Chondrocyte (in vitro differentiated cells): ENCODE measurements at regions not wholly inside any gene's neighbourhood (a gene's known extent, or its start where the extent isn't known, plus 50 kb on each side); places are given as distances from the start of the nearest gene placed in this dataset.

ENCODE experiments used
- DNase-seq: peaks from one replicate; pipeline ENCODE4 v3.0.0; 2021; ENCODE audit warnings: mixed read lengths, low spot score
- H3K27ac Mint-ChIP-seq: one replicate; pipeline ENCODE4 v1.8.0; 2021; ENCODE audit warnings: mild to moderate bottlenecking, moderate library complexity, mixed read lengths; ENCODE audit not compliant: unreplicated experiment
- H3K27me3 Mint-ChIP-seq: 2 replicates; pipeline ENCODE4 v1.8.0; 2021; ENCODE audit warnings: low read depth, mixed read lengths
- H3K36me3 Mint-ChIP-seq: 2 replicates; pipeline ENCODE4 v1.8.0; 2021; ENCODE audit warnings: low read depth, mixed read lengths
- H3K4me1 Mint-ChIP-seq: 2 replicates; pipeline ENCODE4 v1.8.0; 2021; ENCODE audit warnings: low read depth, mild to moderate bottlenecking, mixed read lengths
- H3K4me3 Mint-ChIP-seq: one replicate; pipeline ENCODE4 v1.8.0; 2021; ENCODE audit warnings: mild to moderate bottlenecking, moderate library complexity, mixed read lengths; ENCODE audit not compliant: unreplicated experiment
- H3K9me3 Mint-ChIP-seq: 2 replicates; pipeline ENCODE4 v1.8.0; 2021; ENCODE audit warnings: low read depth, mixed read lengths
- TF ChIP-seq, protein P1 (sequence below): fragments of 200-600 bp; sonication (generic); IDR thresholded peaks from 2 replicates; pipeline ENCODE4 v1.5.0; 2021; ENCODE audit warnings: antibody characterized with exemption, mild to moderate bottlenecking, moderate library complexity

DNA sequence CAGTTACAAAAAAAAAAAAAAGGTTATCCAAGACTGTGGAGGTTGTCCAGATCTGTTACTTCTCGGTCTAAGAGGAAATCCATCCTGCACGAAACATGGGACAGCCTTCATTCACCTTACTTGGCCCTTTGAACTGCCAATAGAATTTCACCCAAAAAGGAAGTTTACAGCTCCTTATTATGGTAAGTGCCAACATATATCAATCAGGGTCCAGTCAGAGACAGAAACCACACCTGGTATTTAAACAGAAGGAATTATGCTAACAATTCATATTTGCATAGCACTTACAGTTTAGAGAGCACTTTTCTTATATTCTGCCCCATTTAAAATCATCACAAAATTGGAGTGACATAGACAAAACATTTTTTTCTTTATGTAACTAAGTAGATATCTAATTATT is 93.6 kb upstream of the PTPN3 start:
- H3K27me3 Mint-ChIP-seq = no peaks in the 10 kb centered on the region
- H3K36me3 Mint-ChIP-seq = peaks cover 5% of the 10 kb centered on the region
- peaks cover 14% of the 10 kb centered on the region for H3K9me3 Mint-ChIP-seq
- peaks cover 14% of the 10 kb centered on the region for H3K4me1 Mint-ChIP-seq
- H3K4me3 Mint-ChIP-seq = no peak overlapping the region
- TF ChIP-seq, protein P1, sequence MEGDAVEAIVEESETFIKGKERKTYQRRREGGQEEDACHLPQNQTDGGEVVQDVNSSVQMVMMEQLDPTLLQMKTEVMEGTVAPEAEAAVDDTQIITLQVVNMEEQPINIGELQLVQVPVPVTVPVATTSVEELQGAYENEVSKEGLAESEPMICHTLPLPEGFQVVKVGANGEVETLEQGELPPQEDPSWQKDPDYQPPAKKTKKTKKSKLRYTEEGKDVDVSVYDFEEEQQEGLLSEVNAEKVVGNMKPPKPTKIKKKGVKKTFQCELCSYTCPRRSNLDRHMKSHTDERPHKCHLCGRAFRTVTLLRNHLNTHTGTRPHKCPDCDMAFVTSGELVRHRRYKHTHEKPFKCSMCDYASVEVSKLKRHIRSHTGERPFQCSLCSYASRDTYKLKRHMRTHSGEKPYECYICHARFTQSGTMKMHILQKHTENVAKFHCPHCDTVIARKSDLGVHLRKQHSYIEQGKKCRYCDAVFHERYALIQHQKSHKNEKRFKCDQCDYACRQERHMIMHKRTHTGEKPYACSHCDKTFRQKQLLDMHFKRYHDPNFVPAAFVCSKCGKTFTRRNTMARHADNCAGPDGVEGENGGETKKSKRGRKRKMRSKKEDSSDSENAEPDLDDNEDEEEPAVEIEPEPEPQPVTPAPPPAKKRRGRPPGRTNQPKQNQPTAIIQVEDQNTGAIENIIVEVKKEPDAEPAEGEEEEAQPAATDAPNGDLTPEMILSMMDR = no peak
- H3K27ac Mint-ChIP-seq = no peak overlapping the region
- DNase-seq = no peak

DNA sequence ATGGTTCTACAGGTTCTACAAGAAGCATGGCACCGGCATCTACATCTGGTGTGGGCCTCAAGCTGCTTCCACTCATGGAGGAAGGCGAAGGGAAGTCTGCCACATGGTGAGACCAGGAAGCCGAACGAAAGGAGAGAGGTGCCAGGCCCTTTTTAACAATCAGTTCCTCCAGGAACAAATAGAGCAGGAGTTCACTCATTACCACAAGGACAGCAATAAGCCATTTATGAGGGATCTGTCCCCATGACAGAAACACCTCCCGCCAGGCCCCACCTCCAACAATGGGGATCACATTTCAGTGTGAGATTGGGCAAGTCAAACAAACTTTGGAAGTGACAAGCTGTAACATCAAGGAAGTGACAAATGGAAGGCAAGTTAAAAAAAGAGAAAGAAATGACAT is 95.5 kb upstream of the PTPN3 start:
- Mint-ChIP-seq H3K9me3 (peaks cover 14% of the 10 kb centered on the region), H3K4me1 (peaks cover 11% of the 10 kb centered on the region), H3K27me3 (no peaks in the 10 kb centered on the region), H3K27ac (no peak overlapping the region), H3K36me3 (peaks cover 5% of the 10 kb centered on the region), H3K4me3 (no peak overlapping the region)
- TF ChIP-seq, protein P1 = no peak
- no peak for DNase-seq

DNA sequence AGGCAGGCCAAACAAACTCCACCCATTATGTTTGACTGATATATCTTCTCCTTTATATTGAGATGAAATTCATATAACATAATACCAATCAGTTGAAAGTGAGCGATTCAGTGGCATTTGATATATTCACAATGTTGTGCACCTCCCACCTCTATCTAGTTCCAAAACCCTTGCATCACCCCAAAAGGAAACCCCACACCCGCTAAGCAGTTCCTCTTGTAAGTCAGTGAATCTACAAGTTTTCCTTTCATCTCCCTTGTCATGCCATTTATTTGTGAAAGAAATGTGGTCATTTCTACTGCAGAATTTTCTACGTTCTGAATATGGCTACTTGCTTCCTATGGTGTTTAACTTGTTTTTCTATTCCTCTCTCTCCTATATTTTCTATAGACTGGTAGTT is 99.4 kb upstream of the PTPN3 start:
- Mint-ChIP-seq H3K36me3 (peaks cover 2% of the 10 kb centered on the region), H3K27me3 (no peaks in the 10 kb centered on the region), H3K4me1 (peaks cover 18% of the 10 kb centered on the region), H3K4me3 (no peak overlapping the region), H3K9me3 (peaks cover 11% of the 10 kb centered on the region), H3K27ac (no peak overlapping the region)
- TF ChIP-seq, protein P1 = no peak
- DNase-seq = no peak

DNA sequence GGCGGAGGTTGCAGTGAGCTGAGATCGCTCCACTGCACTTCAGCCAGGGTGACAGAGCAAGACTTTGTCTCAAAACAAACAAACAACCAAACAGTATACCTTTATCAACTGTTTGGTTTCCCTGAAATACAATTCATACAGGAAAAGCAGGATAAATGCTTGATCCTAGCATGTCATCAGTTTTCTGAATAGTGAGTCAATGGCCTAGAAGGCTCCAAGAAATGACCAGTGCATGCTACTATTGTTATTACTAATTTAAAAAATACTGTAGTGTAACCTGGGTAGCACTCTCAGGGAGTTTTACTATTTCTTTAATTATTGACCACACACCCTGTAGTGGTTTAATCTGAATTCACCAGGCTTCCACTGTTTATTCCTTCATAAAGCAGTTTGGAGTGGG is 101.0 kb upstream of the PTPN3 start:
- DNase-seq = no peak
- Mint-ChIP-seq H3K36me3 (no peaks in the 10 kb centered on the region), H3K4me3 (no peak overlapping the region), H3K27ac (no peak overlapping the region), H3K9me3 (peaks cover 11% of the 10 kb centered on the region), H3K4me1 (peaks cover 18% of the 10 kb centered on the region), H3K27me3 (no peaks in the 10 kb centered on the region)
- TF ChIP-seq, protein P1 = no peak

DNA sequence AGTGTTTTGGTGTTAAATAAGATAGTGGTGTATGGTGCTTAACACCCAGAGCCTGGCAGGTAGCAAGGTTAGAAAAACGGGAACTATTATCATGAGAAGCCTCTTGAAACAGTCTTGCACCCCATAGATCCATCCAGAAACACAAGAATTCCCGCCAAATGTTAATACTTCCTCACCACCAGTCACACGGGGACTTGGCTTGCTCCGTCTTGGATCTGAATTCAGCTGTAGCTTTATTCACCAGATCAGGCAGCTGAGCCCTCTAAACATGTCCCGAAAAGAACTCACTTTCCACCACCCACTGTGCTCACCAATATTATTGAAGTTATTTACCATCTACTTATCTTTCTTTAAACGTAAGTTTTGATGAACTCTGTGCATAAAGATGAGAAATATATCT is 101.6 kb upstream of the PTPN3 start:
- no peak for DNase-seq
- TF ChIP-seq, protein P1 = no peak
- H3K4me3 Mint-ChIP-seq = no peak overlapping the region
- H3K27ac Mint-ChIP-seq = peak overlapping the region; percentile 41
- H3K36me3 Mint-ChIP-seq = no peaks in the 10 kb centered on the region
- peaks cover 11% of the 10 kb centered on the region for H3K9me3 Mint-ChIP-seq
- no peaks in the 10 kb centered on the region for H3K27me3 Mint-ChIP-seq
- peaks cover 18% of the 10 kb centered on the region for H3K4me1 Mint-ChIP-seq
